GM19023 (cell line): ENCODE measurements at regions not wholly inside any gene's neighbourhood (a gene's known extent, or its start where the extent isn't known, plus 50 kb on each side); places are given as distances from the start of the nearest gene placed in this dataset.

Experiments used
- ATAC-seq: cut with Tn5 transposase; IDR thresholded peaks from one replicate; pipeline ENCODE4 v1.9.1; 2021; ENCODE audit warnings: mild to moderate bottlenecking, moderate library complexity; ENCODE audit not compliant: unreplicated experiment

GRCh38 chr15:55031727-55032126, 165.0 kb downstream of the RSL24D1 start:
- ATAC-seq = no peak

- ATAC-seq = no peak
These were observed 170.4 kb downstream of the RSL24D1 start for GRCh38 chr15:55026381-55026780.

- ATAC-seq = no peak
These were observed 179.1 kb downstream of the RSL24D1 start for GRCh38 chr15:55017635-55018034.

GRCh38 chr15:55016225-55016624, 180.5 kb downstream of the RSL24D1 start:
- ATAC-seq = no peak

- ATAC-seq = no peak
These were observed 181.7 kb downstream of the RSL24D1 start for GRCh38 chr15:55015093-55015445.

GRCh38 chr15:55014391-55015092, 182.2 kb downstream of the RSL24D1 start:
- ATAC-seq = no peak

GRCh38 chr15:55008421-55008820, 188.3 kb downstream of the RSL24D1 start:
- ATAC-seq = no peak

- no peak for ATAC-seq
These were observed 189.2 kb downstream of the RSL24D1 start for GRCh38 chr15:55007561-55007960.

GRCh38 chr15:55005679-55006078, 191.1 kb downstream of the RSL24D1 start:
- no peak for ATAC-seq

- ATAC-seq = no peak
These were observed 192.5 kb downstream of the RSL24D1 start for GRCh38 chr15:55003965-55004873.

GRCh38 chr15:54998661-54999060, 198.1 kb downstream of the RSL24D1 start:
- no peak for ATAC-seq

GRCh38 chr15:54990793-54991192, 205.9 kb downstream of the RSL24D1 start:
- ATAC-seq = no peak

- no peak for ATAC-seq
These were observed 208.9 kb downstream of the RSL24D1 start for GRCh38 chr15:54987881-54988280.

- ATAC-seq = no peak
These were observed 216.8 kb downstream of the RSL24D1 start for GRCh38 chr15:54979964-54980363.

- ATAC-seq = no peak
These were observed 234.1 kb downstream of the RSL24D1 start for GRCh38 chr15:54962637-54963036.

GRCh38 chr15:54960266-54960665, 236.5 kb downstream of the RSL24D1 start:
- ATAC-seq = no peak

GRCh38 chr15:54941417-54941816, 255.3 kb downstream of the RSL24D1 start:
- ATAC-seq = no peak

- ATAC-seq = no peak
These were observed 279.4 kb downstream of the RSL24D1 start for GRCh38 chr15:54917312-54917711.

- ATAC-seq = no peak
These were observed 281.4 kb downstream of the RSL24D1 start for GRCh38 chr15:54915380-54915779.

- ATAC-seq = no peak
These were observed 312.4 kb downstream of the RSL24D1 start for GRCh38 chr15:54884312-54884711.

GRCh38 chr15:54859982-54860381, 336.8 kb downstream of the RSL24D1 start:
- ATAC-seq = no peak

- ATAC-seq = no peak
These were observed 342.1 kb downstream of the RSL24D1 start for GRCh38 chr15:54854667-54855066.
